ENCODE measurements at regions not wholly inside any gene's neighbourhood (a gene's known extent, or its start where the extent isn't known, plus 50 kb on each side); places are given as distances from the start of the nearest gene placed in this dataset.

- H3K27me3 ChIP-seq (ENCODE audit: control insufficient read depth, extremely low read depth, insufficient read depth, low read length), result peaks cover 13% of the 10 kb centered on the region
- no peak for TF ChIP-seq CTCF (optimal IDR thresholded peaks at IDR 0.05 in 1 of 3, IDR thresholded peaks at IDR 0.05 in 1 of 3, conservative IDR thresholded peaks at IDR 0.05 in 1 of 3; ENCODE audit: extremely low read depth in 1 of 3, insufficient read depth in 2 of 3, low read length in 3 of 3)
- no peak for TF ChIP-seq EZH2 (IDR thresholded peaks at IDR 0.05; ENCODE audit: low read length)
- no peak overlapping the region for H3K9ac ChIP-seq (ENCODE audit: control insufficient read depth, extremely low read depth, insufficient read depth, low read length)
- dilution Hi-C loops (cut with MboI; ENCODE audit: extremely low pct_ligation_motif_present, low sequenced_read_pairs), result no loop called here
- H3K9me3 ChIP-seq (ENCODE audit: control insufficient read depth, low read depth, low read length), result no peaks in the 10 kb centered on the region
- no peak overlapping the region for H3K4me3 ChIP-seq (ENCODE audit: control insufficient read depth in 2 of 3, extremely low read depth in 1 of 3, insufficient read depth in 2 of 3, low read depth in 1 of 3, low read length in 3 of 3)
- DNase-seq (ENCODE audit: low read depth, low spot score), result no peak
- no peak overlapping the region for H3K27ac ChIP-seq (ENCODE audit: control insufficient read depth, insufficient read depth, low read length)
- H3K4me1 ChIP-seq (ENCODE audit: control insufficient read depth, extremely low read depth, insufficient read depth, low read length), result no peaks in the 10 kb centered on the region
- no peaks in the 10 kb centered on the region for H4K20me1 ChIP-seq (ENCODE audit: control insufficient read depth, extremely low read depth, insufficient read depth, low read length)
- no peak overlapping the region for H2AFZ ChIP-seq (ENCODE audit: control insufficient read depth, low read length)
- H3K9me1 ChIP-seq (ENCODE audit: control insufficient read depth, extremely low read depth, insufficient read depth, low read length), result no peaks in the 10 kb centered on the region
- H3K79me2 ChIP-seq (ENCODE audit: control insufficient read depth, insufficient read depth, low read length), result no peaks in the 10 kb centered on the region
- no peak overlapping the region for H3K4me2 ChIP-seq (ENCODE audit: control insufficient read depth, extremely low read depth, insufficient read depth, low read depth, low read length)
- FAIRE-seq, result no peak
- no peaks in the 10 kb centered on the region for H3K36me3 ChIP-seq (ENCODE audit: control insufficient read depth in 2 of 2, extremely low read depth in 1 of 2, insufficient read depth in 2 of 2, low read length in 2 of 2)
Observed at GRCh38 chr2:45337481-45337880, 273.6 kb downstream of the SRBD1 start.

GRCh38 chr2:45334205-45334604 lies 276.9 kb downstream of the SRBD1 start:
- no peaks in the 10 kb centered on the region for H3K79me2 ChIP-seq (ENCODE audit: control insufficient read depth, insufficient read depth, low read length)
- TF ChIP-seq EZH2 (IDR thresholded peaks at IDR 0.05; ENCODE audit: low read length) (no peak), CTCF (optimal IDR thresholded peaks at IDR 0.05 in 1 of 3, IDR thresholded peaks at IDR 0.05 in 1 of 3, conservative IDR thresholded peaks at IDR 0.05 in 1 of 3; ENCODE audit: extremely low read depth in 1 of 3, insufficient read depth in 2 of 3, low read length in 3 of 3) (no peak)
- no peak overlapping the region for H3K4me3 ChIP-seq (ENCODE audit: control insufficient read depth in 2 of 3, extremely low read depth in 1 of 3, insufficient read depth in 2 of 3, low read depth in 1 of 3, low read length in 3 of 3)
- H3K4me1 ChIP-seq (ENCODE audit: control insufficient read depth, extremely low read depth, insufficient read depth, low read length), result no peaks in the 10 kb centered on the region
- dilution Hi-C loops (cut with MboI; ENCODE audit: extremely low pct_ligation_motif_present, low sequenced_read_pairs), result no loop called here
- no peaks in the 10 kb centered on the region for H4K20me1 ChIP-seq (ENCODE audit: control insufficient read depth, extremely low read depth, insufficient read depth, low read length)
- H3K27ac ChIP-seq (ENCODE audit: control insufficient read depth, insufficient read depth, low read length), result no peak overlapping the region
- H3K9me1 ChIP-seq (ENCODE audit: control insufficient read depth, extremely low read depth, insufficient read depth, low read length), result no peaks in the 10 kb centered on the region
- H2AFZ ChIP-seq (ENCODE audit: control insufficient read depth, low read length), result no peak overlapping the region
- DNase-seq (ENCODE audit: low read depth, low spot score) (no peak), FAIRE-seq (no peak)
- no peaks in the 10 kb centered on the region for H3K9me3 ChIP-seq (ENCODE audit: control insufficient read depth, low read depth, low read length)
- no peak overlapping the region for H3K9ac ChIP-seq (ENCODE audit: control insufficient read depth, extremely low read depth, insufficient read depth, low read length)
- H3K27me3 ChIP-seq (ENCODE audit: control insufficient read depth, extremely low read depth, insufficient read depth, low read length), result peaks cover 2% of the 10 kb centered on the region
- H3K4me2 ChIP-seq (ENCODE audit: control insufficient read depth, extremely low read depth, insufficient read depth, low read depth, low read length), result no peak overlapping the region
- no peaks in the 10 kb centered on the region for H3K36me3 ChIP-seq (ENCODE audit: control insufficient read depth in 2 of 2, extremely low read depth in 1 of 2, insufficient read depth in 2 of 2, low read length in 2 of 2)

Measured in keratinocyte (primary cell).